Neural progenitor cell (in vitro differentiated cells): ENCODE measurements at regions not wholly inside any gene's neighbourhood (a gene's known extent, or its start where the extent isn't known, plus 50 kb on each side); places are given as distances from the start of the nearest gene placed in this dataset.

Experiments
- EZH2 ChIP-seq: fragments of 200-600 bp; sonication (generic); IDR thresholded peaks from 2 replicates; pipeline ENCODE4 v1.6.1; 2017; ENCODE audit warnings: antibody characterized with exemption, mild to moderate bottlenecking, moderate library complexity
- TF ChIP-seq, protein P1 (sequence below): fragments of 200-600 bp; sonication (generic); IDR thresholded peaks from 2 replicates; pipeline ENCODE4 v1.5.1; 2017; ENCODE audit warnings: antibody characterized with exemption, mild to moderate bottlenecking

DNA sequence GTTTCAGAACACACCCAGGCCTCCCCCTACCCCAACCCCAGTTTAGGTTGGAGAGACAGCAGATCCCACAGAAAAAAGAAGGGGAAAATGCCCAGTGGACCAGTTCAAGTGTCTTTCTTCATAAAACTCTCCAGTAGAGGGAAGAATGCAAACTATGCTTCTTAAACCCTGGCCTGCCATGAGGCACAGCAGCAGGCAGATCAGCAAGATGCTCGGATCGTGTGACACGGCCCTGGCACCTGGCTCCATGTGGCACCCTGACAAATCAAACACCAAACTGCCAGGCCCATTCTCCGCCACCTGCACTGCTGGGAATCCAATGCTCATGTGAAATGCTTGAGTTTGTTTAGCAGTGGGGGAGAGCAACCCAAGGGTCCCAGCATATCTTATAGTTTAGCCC is 166.8 kb downstream of the SOX9 start:
- TF ChIP-seq, protein P1, sequence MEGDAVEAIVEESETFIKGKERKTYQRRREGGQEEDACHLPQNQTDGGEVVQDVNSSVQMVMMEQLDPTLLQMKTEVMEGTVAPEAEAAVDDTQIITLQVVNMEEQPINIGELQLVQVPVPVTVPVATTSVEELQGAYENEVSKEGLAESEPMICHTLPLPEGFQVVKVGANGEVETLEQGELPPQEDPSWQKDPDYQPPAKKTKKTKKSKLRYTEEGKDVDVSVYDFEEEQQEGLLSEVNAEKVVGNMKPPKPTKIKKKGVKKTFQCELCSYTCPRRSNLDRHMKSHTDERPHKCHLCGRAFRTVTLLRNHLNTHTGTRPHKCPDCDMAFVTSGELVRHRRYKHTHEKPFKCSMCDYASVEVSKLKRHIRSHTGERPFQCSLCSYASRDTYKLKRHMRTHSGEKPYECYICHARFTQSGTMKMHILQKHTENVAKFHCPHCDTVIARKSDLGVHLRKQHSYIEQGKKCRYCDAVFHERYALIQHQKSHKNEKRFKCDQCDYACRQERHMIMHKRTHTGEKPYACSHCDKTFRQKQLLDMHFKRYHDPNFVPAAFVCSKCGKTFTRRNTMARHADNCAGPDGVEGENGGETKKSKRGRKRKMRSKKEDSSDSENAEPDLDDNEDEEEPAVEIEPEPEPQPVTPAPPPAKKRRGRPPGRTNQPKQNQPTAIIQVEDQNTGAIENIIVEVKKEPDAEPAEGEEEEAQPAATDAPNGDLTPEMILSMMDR: no peak
- no peak for TF ChIP-seq EZH2
